ENCODE measurements at regions not wholly inside any gene's neighbourhood (a gene's known extent, or its start where the extent isn't known, plus 50 kb on each side); places are given as distances from the start of the nearest gene placed in this dataset.

- DNase-seq (ENCODE audit: low read depth): no peak
- no peak for TF ChIP-seq CTCF (IDR thresholded peaks at IDR 0.05; ENCODE audit: low read depth, low read length, missing control alignments)
- in situ Hi-C loops (cut with HindIII; ENCODE audit: low sequenced_read_pairs): no loop called here
- H3K4me3 ChIP-seq (ENCODE audit: low read depth, low read length): no peak overlapping the region
Measured at GRCh38 chr11:24391167-24391566, 105.7 kb upstream of the LUZP2 start.

GRCh38 chr11:24400059-24400665, 96.7 kb upstream of the LUZP2 start:
- in situ Hi-C loops (cut with HindIII; ENCODE audit: low sequenced_read_pairs): no loop called here

GRCh38 chr11:24406389-24406788, 90.5 kb upstream of the LUZP2 start:
- TF ChIP-seq CTCF (IDR thresholded peaks at IDR 0.05; ENCODE audit: low read depth, low read length, missing control alignments): no peak
- no peak overlapping the region for H3K4me3 ChIP-seq (ENCODE audit: low read depth, low read length)
- no peak for DNase-seq (ENCODE audit: low read depth)
- in situ Hi-C loops (cut with HindIII; ENCODE audit: low sequenced_read_pairs): no loop called here

More at GRCh38 chr11:24400059-24400665, 96.7 kb upstream of the LUZP2 start:
- no peak overlapping the region for H3K4me3 ChIP-seq (ENCODE audit: low read depth, low read length)
- TF ChIP-seq CTCF (IDR thresholded peaks at IDR 0.05; ENCODE audit: low read depth, low read length, missing control alignments): no peak
- no peak for DNase-seq (ENCODE audit: low read depth)

GRCh38 chr11:24406980-24407379, 89.9 kb upstream of the LUZP2 start:
- in situ Hi-C loops (cut with HindIII; ENCODE audit: low sequenced_read_pairs): no loop called here
- TF ChIP-seq CTCF (IDR thresholded peaks at IDR 0.05; ENCODE audit: low read depth, low read length, missing control alignments): no peak
- H3K4me3 ChIP-seq (ENCODE audit: low read depth, low read length): no peak overlapping the region
- no peak for DNase-seq (ENCODE audit: low read depth)

- no peak for DNase-seq (ENCODE audit: low read depth)
- H3K4me3 ChIP-seq (ENCODE audit: low read depth, low read length): no peak overlapping the region
- no peak for TF ChIP-seq CTCF (IDR thresholded peaks at IDR 0.05; ENCODE audit: low read depth, low read length, missing control alignments)
- in situ Hi-C loops (cut with HindIII; ENCODE audit: low sequenced_read_pairs): no loop called here
Measured at GRCh38 chr11:24407733-24408132, 89.1 kb upstream of the LUZP2 start.

GRCh38 chr11:24408202-24408601, 88.7 kb upstream of the LUZP2 start:
- no peak for DNase-seq (ENCODE audit: low read depth)
- in situ Hi-C loops (cut with HindIII; ENCODE audit: low sequenced_read_pairs): no loop called here
- no peak overlapping the region for H3K4me3 ChIP-seq (ENCODE audit: low read depth, low read length)
- no peak for TF ChIP-seq CTCF (IDR thresholded peaks at IDR 0.05; ENCODE audit: low read depth, low read length, missing control alignments)
